ENCODE measurements at regions not wholly inside any gene's neighbourhood (a gene's known extent, or its start where the extent isn't known, plus 50 kb on each side); places are given as distances from the start of the nearest gene placed in this dataset.
A peak's percentile ranks its signal among the peaks of the same experiment; 100 is the strongest.

DNA sequence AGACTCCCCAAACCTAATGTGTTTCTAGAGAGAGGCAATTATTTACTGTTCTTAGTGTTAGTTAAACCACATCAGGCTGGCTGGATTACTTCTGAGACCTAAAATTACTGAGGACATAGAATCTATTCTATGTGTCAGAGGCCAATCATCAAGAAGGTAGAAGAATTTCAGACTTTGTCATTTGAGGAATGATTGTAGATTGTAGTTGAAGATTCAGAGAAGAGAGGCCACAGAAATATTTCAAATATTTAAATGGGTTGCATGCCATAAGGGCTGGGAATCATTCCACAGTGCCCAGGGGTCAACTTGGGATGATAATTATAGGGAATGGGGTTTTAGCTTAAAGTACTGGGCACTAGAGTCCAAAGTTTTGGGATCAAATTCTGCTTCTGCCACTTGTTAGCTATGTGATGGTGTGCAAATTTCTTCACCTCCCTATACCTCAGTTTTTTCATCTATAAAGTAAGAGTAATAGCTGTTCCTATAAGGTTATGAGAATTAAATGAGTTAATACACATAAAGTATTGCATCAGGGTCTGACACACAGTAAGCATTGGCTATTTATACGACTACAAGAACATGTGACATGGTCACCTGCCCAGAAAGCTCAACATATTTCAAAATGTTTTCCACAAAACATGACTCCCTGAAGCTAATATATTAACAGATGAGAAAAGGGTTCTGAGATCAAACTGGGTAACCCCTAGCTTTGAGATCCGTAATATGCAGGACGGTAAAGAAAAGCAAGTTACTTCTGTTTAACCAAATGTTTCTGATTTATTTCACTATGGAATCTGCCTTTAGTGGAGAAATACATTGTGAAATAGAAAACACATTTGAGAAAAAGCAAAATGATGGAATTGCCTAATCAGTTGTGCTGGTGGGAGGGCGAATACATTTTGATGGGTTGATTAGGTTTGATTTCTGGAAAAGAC lies 69.7 kb upstream of the SPAG17 start:
- Histone ChIP-seq H3K36me3 (ENCODE audit: control insufficient read depth, insufficient read depth, low read length) (no peaks in the 10 kb centered on the region), H3K4me1 (no peaks in the 10 kb centered on the region), H3K4me3 (ENCODE audit: low read depth, low read length) (no peak overlapping the region), H3K9me3 (no peaks in the 10 kb centered on the region), H3K27me3 (replicated peaks; ENCODE audit: control insufficient read depth, insufficient read depth, low read length) (no peaks in the 10 kb centered on the region)
- no peak overlapping the region for H3K4me3 Mint-ChIP-seq (ENCODE audit: unreplicated experiment)
- H3K4me1 Mint-ChIP-seq (ENCODE audit: low read depth, unreplicated experiment), result no peaks in the 10 kb centered on the region
- no peaks in the 10 kb centered on the region for H3K9me3 Mint-ChIP-seq (ENCODE audit: unreplicated experiment)
- no peak overlapping the region for H3K27ac Mint-ChIP-seq (ENCODE audit: unreplicated experiment)
- H3K36me3 Mint-ChIP-seq (ENCODE audit: insufficient read depth, unreplicated experiment), result no peaks in the 10 kb centered on the region
- ChIA-PET POLR2A (no interaction called here), CTCF (no interaction called here)
- intact Hi-C loops (cut with micrococcal nuclease; ENCODE audit: unreplicated experiment), result loop anchor here (2.0 kb wide), 1 partner anchor 42 kb away; no protein-coding TSS in a partner anchor
- no peaks in the 10 kb centered on the region for H3K27me3 Mint-ChIP-seq (ENCODE audit: insufficient read depth, unreplicated experiment)
- peak in 1 of 2 experiments; percentile 0 for DNase-seq
- TF ChIP-seq, protein P1, sequence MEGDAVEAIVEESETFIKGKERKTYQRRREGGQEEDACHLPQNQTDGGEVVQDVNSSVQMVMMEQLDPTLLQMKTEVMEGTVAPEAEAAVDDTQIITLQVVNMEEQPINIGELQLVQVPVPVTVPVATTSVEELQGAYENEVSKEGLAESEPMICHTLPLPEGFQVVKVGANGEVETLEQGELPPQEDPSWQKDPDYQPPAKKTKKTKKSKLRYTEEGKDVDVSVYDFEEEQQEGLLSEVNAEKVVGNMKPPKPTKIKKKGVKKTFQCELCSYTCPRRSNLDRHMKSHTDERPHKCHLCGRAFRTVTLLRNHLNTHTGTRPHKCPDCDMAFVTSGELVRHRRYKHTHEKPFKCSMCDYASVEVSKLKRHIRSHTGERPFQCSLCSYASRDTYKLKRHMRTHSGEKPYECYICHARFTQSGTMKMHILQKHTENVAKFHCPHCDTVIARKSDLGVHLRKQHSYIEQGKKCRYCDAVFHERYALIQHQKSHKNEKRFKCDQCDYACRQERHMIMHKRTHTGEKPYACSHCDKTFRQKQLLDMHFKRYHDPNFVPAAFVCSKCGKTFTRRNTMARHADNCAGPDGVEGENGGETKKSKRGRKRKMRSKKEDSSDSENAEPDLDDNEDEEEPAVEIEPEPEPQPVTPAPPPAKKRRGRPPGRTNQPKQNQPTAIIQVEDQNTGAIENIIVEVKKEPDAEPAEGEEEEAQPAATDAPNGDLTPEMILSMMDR (IDR thresholded peaks at IDR 0.05; ENCODE audit: insufficient read depth in 1 of 2, low read depth in 1 of 2, low read length in 1 of 2, severe bottlenecking in 1 of 2, unreplicated experiment in 1 of 2), result no peak
- BruUV-seq (replicated peaks), result no TSS peak

DNA sequence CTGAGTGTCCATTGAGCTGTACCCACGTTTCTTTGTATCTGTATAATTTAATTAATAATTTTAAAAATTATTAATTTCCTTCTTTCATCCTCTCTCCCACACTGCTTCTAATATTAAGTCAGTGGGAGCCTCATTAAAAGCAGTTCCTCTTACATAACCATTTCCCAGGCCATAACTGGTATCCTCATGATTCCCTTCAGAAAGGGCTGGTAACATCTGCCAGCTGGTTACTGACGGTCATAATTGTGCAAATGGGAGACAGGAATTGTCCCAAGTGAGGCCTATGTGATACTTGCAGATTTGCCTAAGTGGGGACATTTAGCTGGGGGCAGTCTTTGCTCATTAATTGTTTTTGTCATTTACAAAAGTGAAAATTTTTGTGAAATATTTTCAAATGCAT lies 69.0 kb upstream of the SPAG17 start:
- Mint-ChIP-seq H3K36me3 (ENCODE audit: insufficient read depth, unreplicated experiment) (no peaks in the 10 kb centered on the region), H3K27ac (ENCODE audit: unreplicated experiment) (no peak overlapping the region), H3K27me3 (ENCODE audit: insufficient read depth, unreplicated experiment) (no peaks in the 10 kb centered on the region), H3K4me1 (ENCODE audit: low read depth, unreplicated experiment) (no peaks in the 10 kb centered on the region), H3K4me3 (ENCODE audit: unreplicated experiment) (no peak overlapping the region), H3K9me3 (ENCODE audit: unreplicated experiment) (no peaks in the 10 kb centered on the region)
- TF ChIP-seq, protein P1 (IDR thresholded peaks at IDR 0.05; ENCODE audit: insufficient read depth in 1 of 2, low read depth in 1 of 2, low read length in 1 of 2, severe bottlenecking in 1 of 2, unreplicated experiment in 1 of 2), result no peak
- no peaks in the 10 kb centered on the region for H3K9me3 ChIP-seq
- H3K36me3 ChIP-seq (ENCODE audit: control insufficient read depth, insufficient read depth, low read length), result no peaks in the 10 kb centered on the region
- CTCF ChIA-PET, result no interaction called here
- DNase-seq, result no peak
- intact Hi-C loops (cut with micrococcal nuclease; ENCODE audit: unreplicated experiment), result loop anchor here (2.0 kb wide), 1 partner anchor 43 kb away; no protein-coding TSS in a partner anchor
- no peaks in the 10 kb centered on the region for H3K27me3 ChIP-seq (replicated peaks; ENCODE audit: control insufficient read depth, insufficient read depth, low read length)
- POLR2A ChIA-PET, result no interaction called here
- BruUV-seq (replicated peaks), result no TSS peak
- no peak overlapping the region for H3K4me3 ChIP-seq (ENCODE audit: low read depth, low read length)
- H3K4me1 ChIP-seq, result no peaks in the 10 kb centered on the region

DNA sequence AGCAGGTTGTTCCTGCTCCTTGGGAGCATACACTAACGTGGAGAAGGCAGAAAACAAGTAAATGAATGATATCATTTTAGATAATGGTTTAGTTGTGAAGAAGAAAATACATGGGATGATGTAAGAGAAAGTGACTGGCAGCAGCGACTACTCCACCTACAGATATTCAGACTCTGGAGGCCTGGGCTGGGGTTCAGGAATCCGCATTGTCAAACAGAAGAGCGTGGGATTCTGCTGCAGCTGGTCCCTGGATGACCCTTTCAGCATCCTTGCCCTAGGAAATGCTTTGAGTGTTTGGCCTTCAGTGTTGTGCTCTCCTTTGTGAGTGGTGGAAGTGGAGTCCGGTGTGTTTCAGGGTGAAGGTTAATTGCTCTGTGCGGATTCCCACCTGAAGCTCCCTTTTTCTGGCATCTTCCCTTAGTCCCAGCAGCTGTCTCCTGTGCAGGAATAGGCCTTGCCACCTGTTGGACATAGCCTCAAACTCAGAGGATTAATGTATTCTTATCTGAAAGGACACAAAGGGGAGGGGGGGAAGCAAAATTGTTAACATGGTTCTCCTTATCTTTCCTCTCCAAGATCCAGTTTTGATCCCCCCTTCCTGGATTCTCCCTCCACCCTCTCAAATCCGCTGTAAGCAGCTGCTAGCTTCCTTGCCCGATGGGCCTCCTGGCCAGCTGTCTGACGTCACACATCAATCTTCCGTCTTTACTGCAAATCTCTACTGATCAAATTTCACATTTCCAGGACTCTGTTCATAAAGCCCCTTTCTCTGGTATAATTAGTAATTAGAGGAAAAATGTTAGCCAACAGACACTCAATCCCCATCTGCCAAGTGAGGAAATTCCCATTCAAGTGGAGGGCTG lies 68.3 kb upstream of the SPAG17 start:
- Histone ChIP-seq H3K36me3 (ENCODE audit: control insufficient read depth, insufficient read depth, low read length) (no peaks in the 10 kb centered on the region), H3K4me1 (no peaks in the 10 kb centered on the region), H3K9me3 (no peaks in the 10 kb centered on the region), H3K4me3 (ENCODE audit: low read depth, low read length) (no peak overlapping the region), H3K27me3 (replicated peaks; ENCODE audit: control insufficient read depth, insufficient read depth, low read length) (no peaks in the 10 kb centered on the region)
- Mint-ChIP-seq H3K4me3 (ENCODE audit: unreplicated experiment) (no peak overlapping the region), H3K27ac (ENCODE audit: unreplicated experiment) (no peak overlapping the region), H3K36me3 (ENCODE audit: insufficient read depth, unreplicated experiment) (no peaks in the 10 kb centered on the region), H3K4me1 (ENCODE audit: low read depth, unreplicated experiment) (no peaks in the 10 kb centered on the region), H3K27me3 (ENCODE audit: insufficient read depth, unreplicated experiment) (no peaks in the 10 kb centered on the region), H3K9me3 (ENCODE audit: unreplicated experiment) (no peaks in the 10 kb centered on the region)
- DNase-seq, result no peak
- no TSS peak for BruUV-seq (replicated peaks)
- POLR2A ChIA-PET, result no interaction called here
- TF ChIP-seq, protein P1 (IDR thresholded peaks at IDR 0.05; ENCODE audit: insufficient read depth in 1 of 2, low read depth in 1 of 2, low read length in 1 of 2, severe bottlenecking in 1 of 2, unreplicated experiment in 1 of 2), result no peak
- CTCF ChIA-PET, result no interaction called here
- intact Hi-C loops (cut with micrococcal nuclease; ENCODE audit: unreplicated experiment), result no loop called here
